ENCODE measurements at regions not wholly inside any gene's neighbourhood (a gene's known extent, or its start where the extent isn't known, plus 50 kb on each side); places are given as distances from the start of the nearest gene placed in this dataset.
A peak's percentile ranks its signal among the peaks of the same experiment; 100 is the strongest.
"Not testable (repeated sequence)": the region's sequence is repeated elsewhere in the genome, so short reads cannot be mapped to it uniquely, and the experiment has no call there.

DNA sequence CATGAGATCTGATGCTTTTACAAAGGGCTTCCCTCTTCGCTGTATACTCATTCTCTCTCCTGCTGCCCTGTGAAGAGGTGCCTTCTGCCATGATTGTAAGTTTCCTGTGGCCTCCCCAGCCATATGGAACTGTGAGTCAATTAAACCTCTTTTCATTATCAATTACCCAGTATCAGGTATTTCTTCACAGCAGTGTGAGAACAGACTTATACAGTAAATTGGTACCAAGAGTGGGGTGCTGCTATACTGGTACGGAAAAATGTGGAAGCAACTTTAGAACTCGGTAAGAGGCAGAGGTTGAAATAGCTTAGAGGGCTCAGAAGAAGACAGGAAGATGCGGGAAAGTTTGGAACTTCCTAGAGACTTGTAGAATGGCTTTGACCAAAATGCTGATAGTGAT, 58.7 kb upstream of the ENPP6 start:
- H4K91ac ChIP-seq (ENCODE audit: low read depth, low read length); H2BK12ac ChIP-seq (ENCODE audit: low read length); DNase-seq: not testable (repeated sequence)

DNA sequence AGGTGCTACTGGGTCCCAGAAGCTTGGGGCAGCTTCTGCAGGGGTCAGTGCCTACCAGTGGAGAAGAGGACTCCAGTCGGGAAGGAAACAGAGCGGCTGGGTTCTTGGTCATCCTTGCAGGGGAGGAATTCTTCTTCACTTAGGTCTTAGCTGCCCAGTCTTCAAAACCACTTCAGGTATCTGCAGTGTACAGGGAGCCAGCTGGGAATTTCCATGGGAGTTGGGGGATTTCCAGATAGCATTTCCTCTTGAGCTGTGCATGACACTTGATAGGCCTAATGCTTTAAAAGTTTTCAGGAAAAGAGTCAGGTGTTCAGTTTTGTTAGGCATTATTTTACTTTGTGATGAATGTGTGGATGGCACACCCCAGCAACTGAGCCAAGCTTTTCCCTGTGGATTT, 58.1 kb upstream of the ENPP6 start:
- peaks cover 5% of the 10 kb centered on the region for H3K9me3 ChIP-seq (ENCODE audit: insufficient read depth, low read depth, low read length)
- no peak overlapping the region for H3K18ac ChIP-seq (ENCODE audit: low read length)
- H3K79me1 ChIP-seq (ENCODE audit: low read length), result peaks cover 2% of the 10 kb centered on the region
- no peaks in the 10 kb centered on the region for H3K79me2 ChIP-seq (ENCODE audit: control insufficient read depth, insufficient read depth, low read length, poor library complexity)
- no peak overlapping the region for H3K4me2 ChIP-seq (ENCODE audit: low read length)
- DNase-seq, result no peak
- H3K27ac ChIP-seq (ENCODE audit: low read depth, low read length), result no peak overlapping the region
- H3K4me1 ChIP-seq (ENCODE audit: control insufficient read depth in 1 of 2, insufficient read depth in 2 of 2, low read length in 2 of 2), result peaks cover 3 to 4% of the 10 kb centered on the region in 2 experiments
- H4K12ac ChIP-seq (ENCODE audit: low read depth, low read length), result no peak overlapping the region
- H2BK12ac ChIP-seq (ENCODE audit: low read length), result no peak overlapping the region
- no peak overlapping the region for H3K9ac ChIP-seq (ENCODE audit: low read length)
- H2AK5ac ChIP-seq (ENCODE audit: low read length), result no peak overlapping the region
- H3K14ac ChIP-seq (ENCODE audit: low read length), result no peak overlapping the region
- H3K4me3 ChIP-seq (ENCODE audit: low read depth, low read length), result no peak overlapping the region
- H3K36me3 ChIP-seq (ENCODE audit: control insufficient read depth in 1 of 2, insufficient read depth in 2 of 2, low read length in 2 of 2), result no peaks in the 10 kb centered on the region
- H3K27me3 ChIP-seq (ENCODE audit: insufficient read depth, low read length), result no peaks in the 10 kb centered on the region
- H2BK5ac ChIP-seq (ENCODE audit: low read depth, low read length, poor library complexity), result no peak overlapping the region
- no peak overlapping the region for H4K91ac ChIP-seq (ENCODE audit: low read depth, low read length)
- no peak overlapping the region for H2AFZ ChIP-seq (ENCODE audit: insufficient read depth, low read length, poor library complexity)
- no peak overlapping the region for H3K4ac ChIP-seq (ENCODE audit: low read depth, low read length)
- H3K23ac ChIP-seq (ENCODE audit: low read length), result no peak overlapping the region
- no peak overlapping the region for H4K8ac ChIP-seq (ENCODE audit: low read depth, low read length)
- no CpG with 5 or more reads among the region's 2 CpGs for WGBS (ENCODE audit: extremely low coverage, insufficient coverage, insufficient read length)
- no peak overlapping the region for H2BK120ac ChIP-seq (ENCODE audit: insufficient read depth, low read length, poor library complexity)

More for the DNA sequence above, 58.7 kb upstream of the ENPP6 start:
- not testable (repeated sequence) for H3K9ac ChIP-seq (ENCODE audit: low read length); H3K27ac ChIP-seq (ENCODE audit: low read depth, low read length); H3K4me1 ChIP-seq (ENCODE audit: control insufficient read depth in 1 of 2, insufficient read depth in 2 of 2, low read length in 2 of 2); H4K12ac ChIP-seq (ENCODE audit: low read depth, low read length); H2BK120ac ChIP-seq (ENCODE audit: insufficient read depth, low read length, poor library complexity); H3K27me3 ChIP-seq (ENCODE audit: insufficient read depth, low read length); H3K23ac ChIP-seq (ENCODE audit: low read length); H3K79me2 ChIP-seq (ENCODE audit: control insufficient read depth, insufficient read depth, low read length, poor library complexity); H3K18ac ChIP-seq (ENCODE audit: low read length); H3K4me2 ChIP-seq (ENCODE audit: low read length); H2BK5ac ChIP-seq (ENCODE audit: low read depth, low read length, poor library complexity); H2AK5ac ChIP-seq (ENCODE audit: low read length); H2AFZ ChIP-seq (ENCODE audit: insufficient read depth, low read length, poor library complexity); H4K8ac ChIP-seq (ENCODE audit: low read depth, low read length); H3K4me3 ChIP-seq (ENCODE audit: low read depth, low read length); H3K79me1 ChIP-seq (ENCODE audit: low read length); H3K9me3 ChIP-seq (ENCODE audit: insufficient read depth, low read depth, low read length); H3K4ac ChIP-seq (ENCODE audit: low read depth, low read length); H3K36me3 ChIP-seq (ENCODE audit: control insufficient read depth in 1 of 2, insufficient read depth in 2 of 2, low read length in 2 of 2); H3K14ac ChIP-seq (ENCODE audit: low read length)
- no CpG with 5 or more reads among the region's 4 CpGs for WGBS (ENCODE audit: extremely low coverage, insufficient coverage, insufficient read length)

DNA sequence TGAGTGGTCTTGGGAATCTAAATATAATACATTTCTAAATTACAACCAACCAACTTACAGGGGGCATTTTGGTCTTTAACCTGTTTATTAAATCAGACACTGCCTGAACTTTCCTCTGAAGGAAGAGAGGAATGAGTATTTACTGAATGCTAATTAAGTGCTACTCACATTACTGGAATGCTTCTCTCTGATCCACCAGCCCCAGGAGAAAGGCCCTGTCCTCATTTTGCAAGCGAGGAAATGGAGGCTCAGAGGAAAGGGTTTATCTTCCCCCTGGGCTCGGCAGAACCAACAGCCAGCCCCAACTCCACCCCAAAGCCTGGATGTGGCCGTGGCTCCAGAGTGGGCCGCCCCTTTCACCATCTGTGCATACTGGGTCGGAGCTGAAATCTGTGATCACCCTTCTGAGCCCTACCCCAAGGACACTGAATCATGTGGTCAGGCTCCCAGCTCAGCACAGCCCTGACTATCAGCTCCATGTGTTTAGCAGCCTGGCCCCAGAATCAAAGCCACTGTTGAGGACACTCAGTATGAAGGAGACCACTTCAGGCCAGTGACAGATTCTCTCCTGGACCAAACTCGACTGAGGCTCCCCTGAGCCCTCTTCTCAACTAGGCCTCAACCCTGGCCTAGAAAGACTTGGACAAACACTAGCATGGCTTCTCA, 56.7 kb upstream of the ENPP6 start:
- peak overlapping the region; percentile 35 for H2AFZ ChIP-seq (ENCODE audit: insufficient read depth, low read length, poor library complexity)
- H2BK120ac ChIP-seq (ENCODE audit: insufficient read depth, low read length, poor library complexity), result no peak overlapping the region
- no peak overlapping the region for H4K91ac ChIP-seq (ENCODE audit: low read depth, low read length)
- H4K8ac ChIP-seq (ENCODE audit: low read depth, low read length), result peak overlapping the region; percentile 33
- no peak overlapping the region for H3K4me3 ChIP-seq (ENCODE audit: low read depth, low read length)
- H3K36me3 ChIP-seq (ENCODE audit: control insufficient read depth in 1 of 2, insufficient read depth in 2 of 2, low read length in 2 of 2), result no peaks in the 10 kb centered on the region
- H3K27ac ChIP-seq (ENCODE audit: low read depth, low read length), result no peak overlapping the region
- DNase-seq, result peak in 1 of 2 donors; percentile 44
- H4K12ac ChIP-seq (ENCODE audit: low read depth, low read length), result peak overlapping the region; percentile 39
- no peak overlapping the region for H3K23ac ChIP-seq (ENCODE audit: low read length)
- H3K27me3 ChIP-seq (ENCODE audit: insufficient read depth, low read length), result no peaks in the 10 kb centered on the region
- H2BK12ac ChIP-seq (ENCODE audit: low read length), result no peak overlapping the region
- H3K4ac ChIP-seq (ENCODE audit: low read depth, low read length), result no peak overlapping the region
- peaks cover 5% of the 10 kb centered on the region for H3K9me3 ChIP-seq (ENCODE audit: insufficient read depth, low read depth, low read length)
- H3K4me1 ChIP-seq (ENCODE audit: control insufficient read depth in 1 of 2, insufficient read depth in 2 of 2, low read length in 2 of 2), result peaks cover 3 to 4% of the 10 kb centered on the region in 2 experiments
- WGBS (ENCODE audit: extremely low coverage, insufficient coverage, insufficient read length), result no CpG with 5 or more reads among the region's 6 CpGs
- no peak overlapping the region for H3K9ac ChIP-seq (ENCODE audit: low read length)
- H3K18ac ChIP-seq (ENCODE audit: low read length), result no peak overlapping the region
- peak overlapping the region; percentile 1 for H2BK5ac ChIP-seq (ENCODE audit: low read depth, low read length, poor library complexity)
- no peak overlapping the region for H3K4me2 ChIP-seq (ENCODE audit: low read length)
- H3K79me2 ChIP-seq (ENCODE audit: control insufficient read depth, insufficient read depth, low read length, poor library complexity), result no peaks in the 10 kb centered on the region
- peak overlapping the region; percentile 15 for H3K14ac ChIP-seq (ENCODE audit: low read length)
- H3K79me1 ChIP-seq (ENCODE audit: low read length), result peaks cover 2% of the 10 kb centered on the region
- no peak overlapping the region for H2AK5ac ChIP-seq (ENCODE audit: low read length)

DNA sequence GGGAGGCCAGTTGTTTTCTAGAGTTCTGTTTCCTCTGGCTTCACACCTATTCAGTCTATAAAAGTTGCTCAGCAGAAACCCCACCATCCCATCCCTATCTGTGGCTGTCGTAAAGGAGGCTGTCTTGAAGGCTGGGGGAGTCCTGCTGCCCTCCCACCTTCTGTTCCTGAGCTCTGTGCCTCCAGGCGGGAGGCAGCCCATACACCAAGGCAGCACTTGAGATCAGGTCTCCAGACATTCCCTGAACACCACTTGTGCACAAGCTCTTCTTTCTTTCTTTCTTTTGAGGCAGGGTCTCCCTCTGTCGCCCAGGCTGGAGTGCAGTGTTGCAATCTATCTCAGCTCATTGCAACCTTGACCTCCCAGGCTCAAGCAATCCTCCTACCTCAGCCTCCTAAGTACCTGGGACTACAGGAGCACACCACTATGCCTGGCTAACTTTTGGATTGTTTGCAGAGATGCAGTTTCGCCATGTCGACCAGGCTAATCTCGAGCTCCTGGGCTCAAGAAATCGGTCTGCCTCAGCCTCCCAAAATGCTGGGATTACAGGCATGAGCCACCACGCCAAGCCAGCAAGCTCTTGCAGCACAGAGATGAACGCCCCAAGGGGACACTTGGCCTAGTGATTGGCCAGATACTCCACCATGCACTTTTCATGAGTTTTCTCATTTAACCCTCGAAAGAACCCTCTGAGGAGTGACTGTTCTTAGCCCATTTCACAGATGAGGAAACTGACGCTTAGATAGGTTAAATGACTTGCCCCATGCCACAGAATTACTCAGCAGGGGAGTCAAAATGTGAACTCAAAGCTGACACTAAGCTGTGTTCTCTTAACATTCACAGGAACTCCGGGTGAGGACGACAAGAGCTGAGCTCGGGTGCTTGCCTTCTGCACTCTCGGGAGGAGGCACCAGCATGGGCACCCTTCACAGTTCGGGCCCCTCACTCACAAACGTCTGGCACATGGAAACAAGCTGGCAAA, 55.8 kb upstream of the ENPP6 start:
- H3K4ac ChIP-seq (ENCODE audit: low read depth, low read length), result no peak overlapping the region
- no peak overlapping the region for H2BK12ac ChIP-seq (ENCODE audit: low read length)
- no peak overlapping the region for H3K4me2 ChIP-seq (ENCODE audit: low read length)
- H4K91ac ChIP-seq (ENCODE audit: low read depth, low read length), result no peak overlapping the region
- H2BK120ac ChIP-seq (ENCODE audit: insufficient read depth, low read length, poor library complexity), result no peak overlapping the region
- no peak overlapping the region for H2AFZ ChIP-seq (ENCODE audit: insufficient read depth, low read length, poor library complexity)
- WGBS (ENCODE audit: extremely low coverage, insufficient coverage, insufficient read length), result no CpG with 5 or more reads among the region's 17 CpGs
- H3K27me3 ChIP-seq (ENCODE audit: insufficient read depth, low read length), result no peaks in the 10 kb centered on the region
- no peak overlapping the region for H3K23ac ChIP-seq (ENCODE audit: low read length)
- peaks cover 5% of the 10 kb centered on the region for H3K9me3 ChIP-seq (ENCODE audit: insufficient read depth, low read depth, low read length)
- peaks cover 3 to 4% of the 10 kb centered on the region in 2 experiments for H3K4me1 ChIP-seq (ENCODE audit: control insufficient read depth in 1 of 2, insufficient read depth in 2 of 2, low read length in 2 of 2)
- H3K14ac ChIP-seq (ENCODE audit: low read length), result no peak overlapping the region
- no peak overlapping the region for H3K18ac ChIP-seq (ENCODE audit: low read length)
- H2AK5ac ChIP-seq (ENCODE audit: low read length), result no peak overlapping the region
- DNase-seq, result no peak
- H4K12ac ChIP-seq (ENCODE audit: low read depth, low read length), result no peak overlapping the region
- no peak overlapping the region for H3K9ac ChIP-seq (ENCODE audit: low read length)
- no peak overlapping the region for H2BK5ac ChIP-seq (ENCODE audit: low read depth, low read length, poor library complexity)
- H3K27ac ChIP-seq (ENCODE audit: low read depth, low read length), result no peak overlapping the region
- H3K79me1 ChIP-seq (ENCODE audit: low read length), result peaks cover 2% of the 10 kb centered on the region
- no peaks in the 10 kb centered on the region for H3K36me3 ChIP-seq (ENCODE audit: control insufficient read depth in 1 of 2, insufficient read depth in 2 of 2, low read length in 2 of 2)
- no peak overlapping the region for H3K4me3 ChIP-seq (ENCODE audit: low read depth, low read length)
- no peaks in the 10 kb centered on the region for H3K79me2 ChIP-seq (ENCODE audit: control insufficient read depth, insufficient read depth, low read length, poor library complexity)
- no peak overlapping the region for H4K8ac ChIP-seq (ENCODE audit: low read depth, low read length)

All from trophoblast cell (in vitro differentiated cells and primary cell).